ENCODE measurements at regions not wholly inside any gene's neighbourhood (a gene's known extent, or its start where the extent isn't known, plus 50 kb on each side); places are given as distances from the start of the nearest gene placed in this dataset.

DNA sequence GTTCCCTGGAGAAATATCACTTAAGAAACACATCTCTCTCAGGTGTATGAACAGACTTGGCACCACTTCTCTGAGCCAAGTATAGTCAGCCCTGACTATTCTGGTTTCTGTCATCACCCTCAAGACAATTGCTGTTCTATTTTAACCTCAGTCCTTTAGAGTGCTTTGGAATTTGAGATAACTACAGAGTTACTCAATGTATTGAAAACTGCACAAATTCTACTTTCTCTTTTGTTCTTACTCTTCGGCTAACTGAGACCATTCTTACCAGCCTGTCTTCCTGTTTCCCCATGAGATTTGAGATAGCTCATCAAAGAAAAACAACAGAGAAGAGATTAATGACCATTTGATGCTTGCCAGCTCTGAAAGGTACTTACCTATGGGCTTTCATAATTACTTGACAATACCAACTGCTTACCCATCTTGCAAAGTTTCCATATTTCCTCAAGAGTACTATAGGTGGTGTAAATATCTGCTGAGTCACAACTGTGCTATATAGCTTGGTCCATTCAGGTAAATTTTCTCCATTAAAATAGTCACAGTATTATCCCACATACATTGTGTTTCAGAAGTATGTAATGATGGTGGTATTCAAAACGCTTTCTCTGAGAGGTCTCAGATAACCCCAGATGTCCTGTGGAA lies 467.5 kb upstream of the CHST9 start:
- Mint-ChIP-seq H3K4me3 (ENCODE audit: low read depth) (no peak overlapping the region), H3K9me3 (ENCODE audit: low read depth) (no peaks in the 10 kb centered on the region), H3K27ac (no peak overlapping the region), H3K36me3 (ENCODE audit: insufficient read depth) (no peaks in the 10 kb centered on the region), H3K27me3 (peaks cover 7% of the 10 kb centered on the region), H3K4me1 (ENCODE audit: low read depth) (peaks cover 32% of the 10 kb centered on the region)
- TF ChIP-seq, protein P1, sequence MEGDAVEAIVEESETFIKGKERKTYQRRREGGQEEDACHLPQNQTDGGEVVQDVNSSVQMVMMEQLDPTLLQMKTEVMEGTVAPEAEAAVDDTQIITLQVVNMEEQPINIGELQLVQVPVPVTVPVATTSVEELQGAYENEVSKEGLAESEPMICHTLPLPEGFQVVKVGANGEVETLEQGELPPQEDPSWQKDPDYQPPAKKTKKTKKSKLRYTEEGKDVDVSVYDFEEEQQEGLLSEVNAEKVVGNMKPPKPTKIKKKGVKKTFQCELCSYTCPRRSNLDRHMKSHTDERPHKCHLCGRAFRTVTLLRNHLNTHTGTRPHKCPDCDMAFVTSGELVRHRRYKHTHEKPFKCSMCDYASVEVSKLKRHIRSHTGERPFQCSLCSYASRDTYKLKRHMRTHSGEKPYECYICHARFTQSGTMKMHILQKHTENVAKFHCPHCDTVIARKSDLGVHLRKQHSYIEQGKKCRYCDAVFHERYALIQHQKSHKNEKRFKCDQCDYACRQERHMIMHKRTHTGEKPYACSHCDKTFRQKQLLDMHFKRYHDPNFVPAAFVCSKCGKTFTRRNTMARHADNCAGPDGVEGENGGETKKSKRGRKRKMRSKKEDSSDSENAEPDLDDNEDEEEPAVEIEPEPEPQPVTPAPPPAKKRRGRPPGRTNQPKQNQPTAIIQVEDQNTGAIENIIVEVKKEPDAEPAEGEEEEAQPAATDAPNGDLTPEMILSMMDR (IDR thresholded peaks at IDR 0.05; ENCODE audit: unreplicated experiment): no peak
- DNase-seq (ENCODE audit: low spot score, unreplicated experiment): no peak

DNA sequence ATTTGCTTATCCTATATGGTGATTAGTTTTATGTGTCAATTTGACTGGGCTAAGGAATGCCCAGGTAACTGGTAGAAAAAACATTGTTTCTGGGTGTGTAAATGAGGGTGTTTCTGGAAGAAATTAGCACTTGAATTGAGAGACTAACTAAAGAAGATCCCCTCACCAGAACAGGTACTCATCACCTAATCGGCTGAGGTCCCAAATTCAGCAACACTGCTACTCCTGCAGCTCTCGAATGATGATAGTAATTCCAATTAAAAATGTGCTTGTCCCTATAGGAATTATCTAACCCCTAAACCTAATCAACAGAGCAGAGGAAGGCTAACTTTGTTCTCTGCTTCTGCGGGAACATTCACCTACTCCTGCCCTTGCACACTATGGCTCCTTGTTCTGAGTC lies 464.5 kb upstream of the CHST9 start:
- Mint-ChIP-seq H3K4me3 (ENCODE audit: low read depth) (no peak overlapping the region), H3K9me3 (ENCODE audit: low read depth) (no peaks in the 10 kb centered on the region), H3K36me3 (ENCODE audit: insufficient read depth) (no peaks in the 10 kb centered on the region), H3K4me1 (ENCODE audit: low read depth) (peaks cover 11% of the 10 kb centered on the region), H3K27ac (no peak overlapping the region), H3K27me3 (peaks cover 5% of the 10 kb centered on the region)
- no peak for DNase-seq (ENCODE audit: low spot score, unreplicated experiment)
- TF ChIP-seq, protein P1 (IDR thresholded peaks at IDR 0.05; ENCODE audit: unreplicated experiment): no peak

DNA sequence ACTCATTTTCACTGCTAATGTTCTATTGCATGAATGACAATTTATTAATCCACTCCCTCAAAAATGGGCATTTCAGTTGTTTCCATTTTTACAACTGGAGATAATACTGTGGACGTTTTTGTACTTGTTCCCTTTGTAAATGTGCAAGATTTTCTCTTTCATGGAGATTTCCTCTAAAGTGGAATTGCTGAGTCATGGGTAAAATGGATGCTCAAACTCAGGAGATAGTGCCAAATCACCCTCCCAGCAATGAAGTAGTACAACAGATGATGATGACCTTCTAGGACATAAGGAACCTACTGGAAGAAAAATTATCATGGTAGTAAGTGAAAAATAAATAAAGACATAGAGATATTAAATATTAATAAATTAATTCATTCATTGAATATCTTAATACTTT lies 460.8 kb upstream of the CHST9 start:
- no peaks in the 10 kb centered on the region for H3K27me3 Mint-ChIP-seq
- no peak for DNase-seq (ENCODE audit: low spot score, unreplicated experiment)
- TF ChIP-seq, protein P1 (IDR thresholded peaks at IDR 0.05; ENCODE audit: unreplicated experiment): no peak
- no peak overlapping the region for H3K27ac Mint-ChIP-seq
- peaks cover 3% of the 10 kb centered on the region for H3K4me1 Mint-ChIP-seq (ENCODE audit: low read depth)
- H3K9me3 Mint-ChIP-seq (ENCODE audit: low read depth): no peaks in the 10 kb centered on the region
- H3K4me3 Mint-ChIP-seq (ENCODE audit: low read depth): no peak overlapping the region
- no peaks in the 10 kb centered on the region for H3K36me3 Mint-ChIP-seq (ENCODE audit: insufficient read depth)

DNA sequence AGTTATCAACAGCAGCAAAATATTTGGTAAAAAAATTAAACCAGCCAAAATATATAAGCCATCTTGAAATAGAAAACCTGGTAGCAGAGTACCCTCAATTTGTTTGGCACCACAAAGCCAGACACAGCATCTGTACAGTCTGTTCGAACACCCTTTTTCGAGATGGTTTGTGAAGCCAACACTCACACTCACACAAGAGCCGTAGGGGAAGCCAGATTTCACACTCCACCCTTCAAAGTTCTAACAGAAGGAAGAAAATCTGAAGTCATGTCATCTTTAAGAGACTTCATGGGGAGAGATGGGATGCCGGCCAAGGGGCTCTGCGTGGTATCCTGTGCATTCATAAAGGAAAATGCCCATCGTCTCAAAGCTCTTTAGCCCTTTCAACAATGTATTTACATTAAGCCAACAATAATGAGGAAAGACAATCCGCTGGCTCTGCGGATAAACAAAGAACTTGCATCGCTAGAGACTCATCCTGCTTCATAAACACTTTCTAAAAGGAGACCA lies 451.5 kb upstream of the CHST9 start:
- no peaks in the 10 kb centered on the region for H3K4me1 Mint-ChIP-seq (ENCODE audit: low read depth)
- TF ChIP-seq, protein P1 (IDR thresholded peaks at IDR 0.05; ENCODE audit: unreplicated experiment): no peak
- no peak overlapping the region for H3K27ac Mint-ChIP-seq
- H3K9me3 Mint-ChIP-seq (ENCODE audit: low read depth): peaks cover 3% of the 10 kb centered on the region
- H3K36me3 Mint-ChIP-seq (ENCODE audit: insufficient read depth): no peaks in the 10 kb centered on the region
- no peak overlapping the region for H3K4me3 Mint-ChIP-seq (ENCODE audit: low read depth)
- DNase-seq (ENCODE audit: low spot score, unreplicated experiment): no peak
- peaks cover 10% of the 10 kb centered on the region for H3K27me3 Mint-ChIP-seq

DNA sequence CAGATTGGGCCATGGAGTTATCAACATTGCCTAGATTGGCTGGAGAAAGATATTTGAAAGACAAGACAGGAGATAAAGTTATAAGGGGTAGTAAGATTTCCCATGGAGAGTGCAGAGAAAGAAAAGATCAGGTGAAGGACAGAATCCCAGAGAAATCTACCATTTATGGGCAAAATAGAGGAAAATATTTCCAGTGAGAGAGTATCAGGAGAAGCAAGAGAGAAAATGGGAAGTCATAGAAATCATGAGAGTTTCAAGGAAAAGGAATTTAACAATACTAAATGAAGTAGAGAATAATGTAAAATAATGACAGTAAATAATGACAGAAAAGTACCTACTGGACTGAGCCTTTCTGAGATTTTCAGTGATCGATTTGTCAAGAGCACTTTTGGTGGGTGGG lies 447.6 kb upstream of the CHST9 start:
- Mint-ChIP-seq H3K27ac (no peak overlapping the region), H3K9me3 (ENCODE audit: low read depth) (no peaks in the 10 kb centered on the region), H3K4me3 (ENCODE audit: low read depth) (no peak overlapping the region), H3K36me3 (ENCODE audit: insufficient read depth) (no peaks in the 10 kb centered on the region), H3K27me3 (peaks cover 15% of the 10 kb centered on the region), H3K4me1 (ENCODE audit: low read depth) (no peaks in the 10 kb centered on the region)
- no peak for DNase-seq (ENCODE audit: low spot score, unreplicated experiment)
- TF ChIP-seq, protein P1 (IDR thresholded peaks at IDR 0.05; ENCODE audit: unreplicated experiment): no peak
